Coronary artery (tissue), 2 donors: ENCODE measurements at regions not wholly inside any gene's neighbourhood (a gene's known extent, or its start where the extent isn't known, plus 50 kb on each side); places are given as distances from the start of the nearest gene placed in this dataset.

ENCODE experiments used
- DNase-seq: peaks from one replicate; pipeline ENCODE4 v3.0.0-alpha.2; 2017; ENCODE audit warnings: low spot score
- H3K27ac ChIP-seq, 2 donors: fragments of 200-600 bp; sonication (generic); one replicate each; pipeline ENCODE4 v1.5.1; 2016 to 2019
- H3K4me3 ChIP-seq: fragments of 200-600 bp; sonication (generic); 2 replicates; pipeline ENCODE4 v1.5.1; 2016; ENCODE audit warnings: mild to moderate bottlenecking, moderate library complexity
- TF ChIP-seq, protein P1 (sequence below): fragments of 200-600 bp; sonication (generic); IDR thresholded peaks from one replicate; pipeline ENCODE4 v1.5.1; 2019; ENCODE audit warnings: antibody characterized with exemption

DNA sequence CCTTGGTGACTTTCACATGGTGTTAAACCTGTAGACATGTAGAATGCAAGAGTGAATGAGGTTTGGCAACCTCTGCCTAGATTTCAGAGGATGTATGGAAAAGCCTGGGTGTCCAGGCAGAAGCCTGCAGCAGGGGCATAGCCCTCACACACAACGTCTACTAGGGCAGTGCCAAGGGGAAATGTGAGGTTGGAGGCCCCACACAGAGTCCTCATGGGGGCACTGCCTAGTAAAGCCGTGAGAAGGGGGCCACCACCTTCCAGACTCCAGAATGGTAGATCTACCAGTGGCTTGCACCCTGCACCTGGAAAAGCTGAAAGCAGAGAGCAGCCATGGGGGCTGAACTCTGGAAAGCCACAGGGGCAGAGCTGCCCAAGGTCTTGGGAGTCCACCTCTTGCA lies 241.2 kb downstream of the KLF13 start:
- H3K27ac ChIP-seq, result no peak overlapping the region
- TF ChIP-seq, protein P1, sequence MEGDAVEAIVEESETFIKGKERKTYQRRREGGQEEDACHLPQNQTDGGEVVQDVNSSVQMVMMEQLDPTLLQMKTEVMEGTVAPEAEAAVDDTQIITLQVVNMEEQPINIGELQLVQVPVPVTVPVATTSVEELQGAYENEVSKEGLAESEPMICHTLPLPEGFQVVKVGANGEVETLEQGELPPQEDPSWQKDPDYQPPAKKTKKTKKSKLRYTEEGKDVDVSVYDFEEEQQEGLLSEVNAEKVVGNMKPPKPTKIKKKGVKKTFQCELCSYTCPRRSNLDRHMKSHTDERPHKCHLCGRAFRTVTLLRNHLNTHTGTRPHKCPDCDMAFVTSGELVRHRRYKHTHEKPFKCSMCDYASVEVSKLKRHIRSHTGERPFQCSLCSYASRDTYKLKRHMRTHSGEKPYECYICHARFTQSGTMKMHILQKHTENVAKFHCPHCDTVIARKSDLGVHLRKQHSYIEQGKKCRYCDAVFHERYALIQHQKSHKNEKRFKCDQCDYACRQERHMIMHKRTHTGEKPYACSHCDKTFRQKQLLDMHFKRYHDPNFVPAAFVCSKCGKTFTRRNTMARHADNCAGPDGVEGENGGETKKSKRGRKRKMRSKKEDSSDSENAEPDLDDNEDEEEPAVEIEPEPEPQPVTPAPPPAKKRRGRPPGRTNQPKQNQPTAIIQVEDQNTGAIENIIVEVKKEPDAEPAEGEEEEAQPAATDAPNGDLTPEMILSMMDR, result no peak

DNA sequence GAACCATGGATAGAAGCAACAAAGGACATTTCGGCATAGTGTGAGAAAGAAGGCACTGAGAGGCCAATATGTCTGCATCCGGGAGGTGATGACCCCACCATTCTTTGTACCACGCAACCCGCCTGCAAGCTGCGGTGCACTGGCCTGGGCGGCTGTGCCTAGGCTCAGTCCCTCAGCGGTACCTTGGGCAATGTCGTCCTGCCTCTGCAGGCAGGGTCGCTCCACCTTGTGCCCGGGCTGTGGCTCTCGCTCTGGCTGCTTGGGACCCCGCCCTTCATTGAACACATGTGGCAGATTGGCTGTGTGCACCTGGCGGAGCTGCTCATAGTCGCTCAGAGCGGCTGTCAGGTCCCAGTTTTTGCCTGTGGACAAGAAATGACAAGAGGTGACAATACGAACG lies 243.2 kb downstream of the KLF13 start:
- TF ChIP-seq, protein P1, result no peak
- H3K27ac ChIP-seq, result no peak overlapping the region
- H3K4me3 ChIP-seq, result no peak overlapping the region
- DNase-seq, result no peak

More for the DNA sequence above, 241.2 kb downstream of the KLF13 start:
- no peak for DNase-seq
- H3K4me3 ChIP-seq, result no peak overlapping the region

DNA sequence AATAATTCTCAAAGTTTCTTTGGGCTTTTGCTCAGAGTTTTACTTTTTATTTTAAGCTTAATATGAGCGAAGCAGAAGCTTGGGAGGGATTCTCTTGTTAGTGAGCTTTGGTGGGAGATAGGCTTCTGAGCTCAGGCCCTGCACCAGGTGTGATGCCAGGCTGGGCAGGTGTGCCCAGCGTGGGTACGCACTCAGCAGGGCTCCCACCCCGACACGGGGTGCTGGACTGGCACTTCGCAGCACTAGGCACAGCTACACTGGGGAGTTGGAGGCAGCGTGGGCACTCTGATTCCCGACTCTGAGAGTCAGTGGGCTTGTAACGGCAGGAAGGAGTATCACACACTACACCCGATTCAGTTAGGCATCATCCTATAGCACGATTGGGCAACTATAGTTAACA lies 244.0 kb downstream of the KLF13 start:
- no peak overlapping the region for H3K4me3 ChIP-seq
- no peak for DNase-seq
- TF ChIP-seq, protein P1, result no peak
- H3K27ac ChIP-seq, result no peak overlapping the region

DNA sequence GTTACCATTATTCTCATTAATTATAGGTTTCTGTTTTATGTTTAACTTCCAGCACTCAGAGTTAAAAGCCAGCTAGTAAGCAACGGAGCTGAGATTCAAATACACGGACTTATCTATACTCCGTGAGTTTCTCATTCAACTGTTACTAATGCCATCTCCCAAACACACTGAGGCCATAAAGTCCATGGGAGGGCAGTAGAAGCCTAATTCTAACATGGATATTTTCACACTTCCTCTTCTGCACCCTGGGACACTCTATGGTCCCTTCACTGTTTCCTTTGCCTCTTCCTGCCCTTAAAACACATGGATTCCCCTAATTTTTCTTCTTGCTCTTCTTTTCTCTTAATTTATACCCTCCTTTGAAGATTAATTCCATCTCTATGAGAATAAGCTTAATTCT lies 245.0 kb downstream of the KLF13 start:
- TF ChIP-seq, protein P1, result no peak
- Histone ChIP-seq H3K27ac (no peak overlapping the region), H3K4me3 (no peak overlapping the region)
- no peak for DNase-seq

DNA sequence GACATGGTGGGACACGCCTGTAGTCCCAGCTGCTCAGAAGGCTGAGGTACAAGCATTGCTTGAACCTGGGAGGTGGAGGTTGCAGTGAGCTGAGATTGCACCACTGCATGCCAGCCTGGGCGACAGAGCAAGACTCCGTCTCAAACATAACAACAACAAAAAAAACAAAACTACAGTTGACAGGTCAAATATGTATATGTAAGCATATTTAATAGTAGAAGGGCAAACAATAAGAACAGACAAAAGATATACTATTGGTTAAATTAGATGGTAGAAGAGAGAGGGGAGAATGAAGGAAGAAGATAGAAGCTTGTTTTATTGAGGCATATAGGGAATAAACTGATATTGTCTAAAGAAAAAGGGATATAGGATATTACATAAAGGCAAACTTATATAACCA lies 247.1 kb downstream of the KLF13 start:
- no peak overlapping the region for H3K4me3 ChIP-seq
- TF ChIP-seq, protein P1, result no peak
- no peak overlapping the region for H3K27ac ChIP-seq
- no peak for DNase-seq

DNA sequence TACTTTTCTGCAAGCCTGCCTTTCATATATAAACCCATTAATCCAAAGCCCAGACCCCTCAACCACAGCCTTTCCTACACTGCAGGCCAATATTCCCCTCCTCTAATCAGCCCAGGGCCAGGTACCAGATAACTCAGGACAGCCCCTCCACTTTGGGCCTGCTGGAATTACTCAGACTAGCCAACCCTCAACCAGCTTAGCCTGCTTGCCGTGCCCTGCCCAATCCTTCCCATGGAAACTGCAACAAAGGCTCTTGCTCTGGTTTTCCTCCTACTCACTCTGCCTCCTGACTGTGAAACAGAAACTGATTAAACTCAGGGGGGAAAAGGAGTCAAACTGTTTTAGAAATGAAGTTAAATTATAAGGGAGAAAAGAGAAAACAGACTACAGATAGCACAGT lies 248.1 kb downstream of the KLF13 start:
- no peak for DNase-seq
- H3K27ac ChIP-seq, result no peak overlapping the region
- no peak overlapping the region for H3K4me3 ChIP-seq
- TF ChIP-seq, protein P1, result no peak

DNA sequence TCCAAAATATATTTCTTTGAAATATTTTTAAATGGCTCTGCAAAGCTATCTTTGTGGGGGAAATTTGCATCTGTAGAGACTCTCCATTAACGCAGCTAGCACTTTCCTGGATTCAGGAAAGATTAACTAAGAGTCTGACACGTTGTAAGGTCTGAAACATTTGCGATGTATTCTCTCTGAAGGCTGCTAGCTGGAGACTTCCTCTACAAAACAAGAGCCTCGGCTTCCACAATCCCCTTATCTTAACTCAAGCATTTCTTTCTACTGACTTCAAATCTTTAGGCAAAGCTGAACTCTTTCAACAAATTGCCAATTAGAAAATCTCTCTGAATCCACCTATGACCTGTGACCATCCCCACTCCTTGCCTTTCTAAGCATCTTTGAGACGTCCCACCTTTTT lies 250.5 kb downstream of the KLF13 start:
- Histone ChIP-seq H3K27ac (no peak overlapping the region), H3K4me3 (no peak overlapping the region)
- DNase-seq, result no peak
- TF ChIP-seq, protein P1, result no peak
